HFFc6 (cell line): ENCODE measurements at regions not wholly inside any gene's neighbourhood (a gene's known extent, or its start where the extent isn't known, plus 50 kb on each side); places are given as distances from the start of the nearest gene placed in this dataset.
"Not testable (repeated sequence)": the region's sequence is repeated elsewhere in the genome, so short reads cannot be mapped to it uniquely, and the experiment has no call there.

Source experiments
- DNase-seq: peaks from one replicate; pipeline ENCODE4 v3.0.0-alpha.2; 2018
- H3K27ac Mint-ChIP-seq: 2 replicates; pipeline ENCODE4 v1.8.0; 2020; ENCODE audit warnings: mild to moderate bottlenecking, mixed read lengths
- H3K27me3 Mint-ChIP-seq: 2 replicates; pipeline ENCODE4 v1.8.0; 2021; ENCODE audit warnings: mild to moderate bottlenecking, moderate library complexity, mixed read lengths; ENCODE audit not compliant: insufficient read depth
- H3K36me3 Mint-ChIP-seq: 2 replicates; pipeline ENCODE4 v1.8.0; 2021; ENCODE audit warnings: low read depth, mixed read lengths
- H3K4me1 Mint-ChIP-seq: 2 replicates; pipeline ENCODE4 v1.8.0; 2020; ENCODE audit warnings: low read depth, mixed read lengths
- H3K4me3 Mint-ChIP-seq: 2 replicates; pipeline ENCODE4 v1.8.0; 2020; ENCODE audit warnings: mild to moderate bottlenecking, moderate library complexity, mixed read lengths
- H3K9me3 Mint-ChIP-seq: 2 replicates; pipeline ENCODE4 v1.8.0; 2020; ENCODE audit warnings: mild to moderate bottlenecking, mixed read lengths
- TF ChIP-seq, protein P1 (sequence below): fragments of 200-600 bp; sonication (generic); IDR thresholded peaks from 2 replicates; pipeline ENCODE4 v1.5.0; 2021; ENCODE audit warnings: antibody characterized with exemption, mild to moderate bottlenecking

DNA sequence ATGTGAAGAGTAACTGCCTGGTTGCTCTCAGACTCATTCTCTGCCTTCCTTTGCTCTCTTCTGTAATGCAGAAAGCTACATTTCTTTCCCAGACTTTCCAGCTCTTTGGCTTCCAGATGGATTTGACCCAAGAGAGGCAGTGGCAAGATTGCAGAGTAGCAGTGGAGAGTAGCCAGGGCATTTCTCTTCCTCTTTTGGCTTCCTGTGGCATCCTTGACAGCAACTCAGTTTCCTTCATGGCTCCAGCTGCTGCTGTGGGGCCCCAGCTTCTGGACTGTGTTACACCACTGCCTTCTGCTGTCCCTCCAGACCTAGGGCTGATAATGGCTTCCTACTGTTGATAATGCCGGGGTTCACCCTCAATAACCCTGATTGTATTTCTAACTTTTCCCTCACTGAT lies 469.4 kb upstream of the SPRED2 start:
- no peaks in the 10 kb centered on the region for H3K36me3 Mint-ChIP-seq
- H3K9me3 Mint-ChIP-seq, result peaks cover 11% of the 10 kb centered on the region
- no peak overlapping the region for H3K4me3 Mint-ChIP-seq
- H3K4me1 Mint-ChIP-seq, result no peaks in the 10 kb centered on the region
- no peak overlapping the region for H3K27ac Mint-ChIP-seq
- peaks cover 2% of the 10 kb centered on the region; the same call in 1 of the 2 replicates for H3K27me3 Mint-ChIP-seq
- TF ChIP-seq, protein P1, sequence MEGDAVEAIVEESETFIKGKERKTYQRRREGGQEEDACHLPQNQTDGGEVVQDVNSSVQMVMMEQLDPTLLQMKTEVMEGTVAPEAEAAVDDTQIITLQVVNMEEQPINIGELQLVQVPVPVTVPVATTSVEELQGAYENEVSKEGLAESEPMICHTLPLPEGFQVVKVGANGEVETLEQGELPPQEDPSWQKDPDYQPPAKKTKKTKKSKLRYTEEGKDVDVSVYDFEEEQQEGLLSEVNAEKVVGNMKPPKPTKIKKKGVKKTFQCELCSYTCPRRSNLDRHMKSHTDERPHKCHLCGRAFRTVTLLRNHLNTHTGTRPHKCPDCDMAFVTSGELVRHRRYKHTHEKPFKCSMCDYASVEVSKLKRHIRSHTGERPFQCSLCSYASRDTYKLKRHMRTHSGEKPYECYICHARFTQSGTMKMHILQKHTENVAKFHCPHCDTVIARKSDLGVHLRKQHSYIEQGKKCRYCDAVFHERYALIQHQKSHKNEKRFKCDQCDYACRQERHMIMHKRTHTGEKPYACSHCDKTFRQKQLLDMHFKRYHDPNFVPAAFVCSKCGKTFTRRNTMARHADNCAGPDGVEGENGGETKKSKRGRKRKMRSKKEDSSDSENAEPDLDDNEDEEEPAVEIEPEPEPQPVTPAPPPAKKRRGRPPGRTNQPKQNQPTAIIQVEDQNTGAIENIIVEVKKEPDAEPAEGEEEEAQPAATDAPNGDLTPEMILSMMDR, result no peak
- DNase-seq, result no peak

DNA sequence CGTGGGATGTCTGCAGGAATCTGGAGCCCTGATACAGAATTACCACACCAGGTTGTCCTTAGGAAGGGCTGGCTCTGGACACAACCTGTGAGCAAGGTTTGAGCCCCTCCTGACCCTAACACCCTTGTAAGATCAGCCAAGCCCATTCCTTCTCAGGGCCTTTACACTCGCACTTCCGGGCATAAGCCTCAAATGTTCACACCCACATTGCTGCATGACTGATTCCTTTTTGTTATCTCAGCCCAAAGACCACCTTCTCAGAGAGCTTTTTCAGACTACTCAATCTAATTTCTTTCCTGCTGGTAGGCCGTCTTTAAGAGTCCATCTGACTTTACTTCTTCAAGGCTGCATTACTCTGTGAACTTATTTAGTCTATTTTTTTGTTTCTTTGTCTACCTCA lies 464.0 kb upstream of the SPRED2 start:
- DNase-seq, result no peak
- H3K27ac Mint-ChIP-seq, result no peak overlapping the region

DNA sequence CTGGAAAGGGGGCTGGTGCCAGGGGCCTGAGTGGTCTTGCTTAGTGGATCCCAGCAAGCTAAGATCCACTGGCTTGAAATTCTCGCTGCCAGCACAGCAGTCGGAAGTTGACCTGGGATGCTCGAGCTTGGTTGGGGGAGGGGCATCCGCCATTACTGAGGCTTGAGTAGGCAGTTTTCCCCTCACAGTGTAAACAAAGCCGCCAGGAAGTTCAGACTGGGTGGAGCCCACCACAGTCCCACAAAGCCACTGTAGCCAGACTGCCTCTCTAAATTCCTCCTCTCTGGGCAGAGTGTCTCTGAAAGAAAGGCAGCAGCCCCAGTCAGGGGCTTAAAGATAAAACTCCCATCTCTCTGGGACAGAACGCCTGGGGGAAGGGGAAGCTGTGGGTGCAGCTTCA lies 457.7 kb upstream of the SPRED2 start:
- peaks cover 17% of the 10 kb centered on the region for H3K9me3 Mint-ChIP-seq
- not testable (repeated sequence) for H3K36me3 Mint-ChIP-seq, H3K4me1 Mint-ChIP-seq, H3K4me3 Mint-ChIP-seq, H3K27me3 Mint-ChIP-seq, DNase-seq, H3K27ac Mint-ChIP-seq

More for the DNA sequence above, 464.0 kb upstream of the SPRED2 start:
- TF ChIP-seq, protein P1, result no peak
- Mint-ChIP-seq H3K36me3 (no peaks in the 10 kb centered on the region), H3K4me3 (no peak overlapping the region), H3K4me1 (no peaks in the 10 kb centered on the region), H3K27me3 (peaks cover 2% of the 10 kb centered on the region; the same call in 1 of the 2 replicates), H3K9me3 (peaks cover 18% of the 10 kb centered on the region)

DNA sequence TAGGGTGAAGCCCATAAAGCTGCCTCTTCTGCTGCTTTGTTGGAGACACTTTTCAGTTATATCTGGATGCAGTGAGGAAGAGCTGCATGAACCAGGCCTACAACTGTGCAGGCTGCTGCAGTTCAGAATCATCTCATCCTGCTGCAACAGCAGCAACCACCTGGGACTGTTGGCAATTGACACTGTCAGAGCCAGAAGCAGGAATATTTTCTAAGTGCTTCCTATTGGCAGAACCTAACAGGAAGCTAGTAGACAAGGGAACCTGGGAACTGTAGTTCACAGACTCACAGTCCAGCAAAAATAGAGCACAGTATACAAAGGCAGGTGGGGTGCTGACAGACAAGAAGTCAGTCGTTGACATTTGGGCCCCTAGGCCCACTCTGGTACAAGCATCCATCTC lies 452.9 kb upstream of the SPRED2 start:
- DNase-seq, result no peak
- Mint-ChIP-seq H3K27ac (no peak overlapping the region), H3K36me3 (no peaks in the 10 kb centered on the region), H3K4me1 (no peaks in the 10 kb centered on the region), H3K9me3 (peaks cover 8% of the 10 kb centered on the region; the same call in 1 of the 2 replicates), H3K27me3 (no peaks in the 10 kb centered on the region; the same call in 1 of the 2 replicates), H3K4me3 (no peak overlapping the region)
- TF ChIP-seq, protein P1, result no peak

DNA sequence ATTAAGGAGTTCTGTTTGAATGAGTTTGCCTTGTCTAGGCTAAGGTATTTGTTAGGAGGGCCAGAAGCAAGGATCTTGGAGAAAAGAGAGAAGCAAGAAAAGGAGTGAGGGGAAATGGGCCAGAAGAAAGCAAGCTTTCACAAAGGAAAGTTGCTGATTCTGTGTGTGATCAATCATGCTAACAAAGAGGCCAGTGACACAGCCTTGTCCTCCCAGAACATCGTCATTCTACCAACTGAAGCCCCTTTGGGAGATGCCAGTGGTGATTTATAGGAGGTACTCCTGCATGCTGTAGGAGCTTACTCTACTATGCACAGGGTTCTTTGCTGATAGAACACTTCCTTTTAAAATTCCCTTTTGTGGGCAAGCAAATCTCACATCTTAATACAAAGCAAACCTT lies 449.2 kb upstream of the SPRED2 start:
- H3K27ac Mint-ChIP-seq, result no peak overlapping the region
- no peak for DNase-seq
- H3K27me3 Mint-ChIP-seq, result no peaks in the 10 kb centered on the region; the same call in 1 of the 2 replicates
- TF ChIP-seq, protein P1, result no peak
- H3K4me1 Mint-ChIP-seq, result no peaks in the 10 kb centered on the region
- H3K9me3 Mint-ChIP-seq, result peaks cover 3% of the 10 kb centered on the region; the same call in 1 of the 2 replicates
- no peak overlapping the region for H3K4me3 Mint-ChIP-seq
- H3K36me3 Mint-ChIP-seq, result no peaks in the 10 kb centered on the region

DNA sequence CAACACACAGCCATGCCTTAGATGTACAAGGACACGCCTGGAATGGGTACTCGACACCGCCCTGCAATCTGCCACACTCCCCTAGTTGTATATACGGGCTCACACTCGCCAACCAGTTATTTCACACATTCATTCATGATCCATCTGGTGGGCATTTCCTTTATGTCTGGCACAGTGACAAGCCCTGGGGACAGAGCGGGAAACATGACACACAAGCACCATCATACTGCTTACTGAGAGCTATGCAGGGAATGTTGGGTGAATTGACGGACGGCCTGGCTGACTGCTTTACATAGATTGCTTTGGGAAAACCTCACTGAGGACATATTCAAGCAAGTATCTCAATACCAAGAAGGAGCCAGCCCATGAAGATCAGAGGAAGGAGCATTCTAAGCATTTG lies 448.0 kb upstream of the SPRED2 start:
- H3K27ac Mint-ChIP-seq, result no peak overlapping the region
- DNase-seq, result no peak
- H3K27me3 Mint-ChIP-seq, result no peaks in the 10 kb centered on the region; the same call in 1 of the 2 replicates
- H3K4me3 Mint-ChIP-seq, result no peak overlapping the region
- TF ChIP-seq, protein P1, result no peak
- no peaks in the 10 kb centered on the region for H3K4me1 Mint-ChIP-seq
- peaks cover 3% of the 10 kb centered on the region; the same call in 1 of the 2 replicates for H3K9me3 Mint-ChIP-seq
- H3K36me3 Mint-ChIP-seq, result no peaks in the 10 kb centered on the region
